Right lobe of liver (tissue), 4 donors: ENCODE measurements at regions not wholly inside any gene's neighbourhood (a gene's known extent, or its start where the extent isn't known, plus 50 kb on each side); places are given as distances from the start of the nearest gene placed in this dataset.

ENCODE experiments used
- CTCF ChIP-seq, 4 donors: fragments of 200-600 bp in 3 of 4; fragments of 450-650 bp in 1 of 4; IDR thresholded peaks; one replicate each; pipeline versions ENCODE4 v1.5.1 to v1.8.0; 2016 to 2022; ENCODE audit warnings: antibody characterized with exemption in 4 of 4, mild to moderate bottlenecking in 2 of 4
- POLR2A ChIP-seq: fragments of 450-650 bp; IDR thresholded peaks from one replicate; pipeline ENCODE4 v1.6.1; 2017; ENCODE audit warnings: antibody characterized with exemption, mild to moderate bottlenecking
- donor health status: DM: no; HTN: no; CAD: no.
- donor health status: DM: no; HTN: no; CAD: no.
- donor health status: DM: no; HTN: yes; CAD: no.

- TF ChIP-seq CTCF (IDR thresholded peaks at IDR 0.05) = no peak
- no peak for TF ChIP-seq POLR2A
Observed at GRCh38 chr9:87102126-87102525, 154.8 kb upstream of the GAS1 start.
